ENCODE measurements at regions not wholly inside any gene's neighbourhood (a gene's known extent, or its start where the extent isn't known, plus 50 kb on each side); places are given as distances from the start of the nearest gene placed in this dataset.

GRCh38 chr4:31692399-31692940, 972.3 kb downstream of the PCDH7 start:
- TF ChIP-seq CTCF (IDR thresholded peaks at IDR 0.05) (peak in 5 of 6 experiments; percentile 12 to 46 (median 38)), POLR2A (IDR thresholded peaks at IDR 0.05) (no peak)

All from adrenal gland (tissue), 5 donors.